Nephron progenitor cell (in vitro differentiated cells): ENCODE measurements at regions not wholly inside any gene's neighbourhood (a gene's known extent, or its start where the extent isn't known, plus 50 kb on each side); places are given as distances from the start of the nearest gene placed in this dataset.
A peak's percentile ranks its signal among the peaks of the same experiment; 100 is the strongest.

Experiments used
- DNase-seq: peaks from one replicate; pipeline ENCODE4 v3.0.0; 2021
- H3K27ac Mint-ChIP-seq: 2 replicates; pipeline ENCODE4 v1.8.0; 2021; ENCODE audit warnings: mild to moderate bottlenecking, moderate library complexity, mixed read lengths
- H3K27me3 Mint-ChIP-seq: 2 replicates; pipeline ENCODE4 v1.8.0; 2021; ENCODE audit warnings: mild to moderate bottlenecking, low read depth, mixed read lengths; ENCODE audit not compliant: poor library complexity
- H3K36me3 Mint-ChIP-seq: 2 replicates; pipeline ENCODE4 v1.8.0; 2021; ENCODE audit warnings: low read depth, mixed read lengths
- H3K4me1 Mint-ChIP-seq: 2 replicates; pipeline ENCODE4 v1.8.0; 2021; ENCODE audit warnings: mixed read lengths
- H3K4me3 Mint-ChIP-seq: 2 replicates; pipeline ENCODE4 v1.8.0; 2021; ENCODE audit warnings: mild to moderate bottlenecking, moderate library complexity, mixed read lengths
- H3K9me3 Mint-ChIP-seq: 2 replicates; pipeline ENCODE4 v1.8.0; 2021; ENCODE audit warnings: mild to moderate bottlenecking, moderate library complexity, mixed read lengths
- CTCF ChIP-seq: fragments of 200-600 bp; sonication (generic); IDR thresholded peaks from 2 replicates; pipeline ENCODE4 v1.5.0; 2021; ENCODE audit warnings: antibody characterized with exemption

DNA sequence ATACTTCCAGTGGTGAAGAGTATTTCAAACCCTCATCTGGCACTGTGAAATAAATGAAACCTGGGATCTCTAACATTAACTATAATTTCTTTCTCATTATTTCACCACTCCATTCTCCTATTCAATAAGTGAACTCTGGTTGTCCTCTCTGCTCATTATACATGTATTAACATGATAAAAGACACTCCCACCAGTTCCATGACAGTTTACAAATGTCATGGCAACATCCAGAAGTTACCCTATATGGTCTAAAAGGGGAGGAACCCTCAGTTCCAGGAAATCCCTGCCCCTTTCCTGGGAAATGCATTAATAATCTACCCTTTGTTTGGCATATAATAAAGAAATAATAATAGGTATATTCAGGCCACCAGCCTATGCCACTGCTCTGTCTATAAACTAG, 62.7 kb upstream of the BRINP3 start:
- TF ChIP-seq CTCF, result no peak

DNA sequence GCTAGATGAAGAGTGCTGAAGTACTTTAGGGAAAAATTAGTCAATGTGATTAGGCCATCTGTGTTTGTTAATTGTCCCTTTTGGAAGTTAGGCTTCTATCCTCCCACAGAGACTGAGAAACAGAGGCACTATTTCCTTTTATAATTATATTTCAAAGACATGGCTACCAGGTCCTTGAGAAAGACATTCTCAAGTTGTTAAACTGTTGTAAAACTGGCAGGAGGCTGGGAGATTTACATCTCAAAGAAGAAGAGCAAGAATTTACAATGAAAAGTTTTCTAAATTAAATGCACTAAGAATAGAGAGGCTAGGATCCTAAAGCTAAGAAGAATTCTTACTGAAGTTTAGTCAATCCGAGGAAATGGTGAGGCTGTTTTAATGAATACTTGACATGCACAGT, 74.0 kb upstream of the BRINP3 start:
- Mint-ChIP-seq H3K27ac (peak overlapping the region; percentile 78), H3K4me3 (no peak overlapping the region), H3K27me3 (no peaks in the 10 kb centered on the region), H3K4me1 (peaks cover 18% of the 10 kb centered on the region), H3K9me3 (peaks cover 12% of the 10 kb centered on the region), H3K36me3 (no peaks in the 10 kb centered on the region)
- no peak for TF ChIP-seq CTCF
- DNase-seq, result no peak

More for the DNA sequence above, 62.7 kb upstream of the BRINP3 start:
- Mint-ChIP-seq H3K4me3 (no peak overlapping the region), H3K36me3 (no peaks in the 10 kb centered on the region), H3K9me3 (no peaks in the 10 kb centered on the region), H3K4me1 (no peaks in the 10 kb centered on the region), H3K27me3 (no peaks in the 10 kb centered on the region), H3K27ac (no peak overlapping the region)
- DNase-seq, result no peak

- Mint-ChIP-seq H3K4me1 (no peaks in the 10 kb centered on the region), H3K36me3 (no peaks in the 10 kb centered on the region), H3K27ac (no peak overlapping the region), H3K4me3 (no peak overlapping the region), H3K9me3 (peaks cover 18% of the 10 kb centered on the region), H3K27me3 (no peaks in the 10 kb centered on the region)
- TF ChIP-seq CTCF, result no peak
- DNase-seq, result no peak
These were observed 82.6 kb upstream of the BRINP3 start for GRCh38 chr1:190560161-190560681.

DNA sequence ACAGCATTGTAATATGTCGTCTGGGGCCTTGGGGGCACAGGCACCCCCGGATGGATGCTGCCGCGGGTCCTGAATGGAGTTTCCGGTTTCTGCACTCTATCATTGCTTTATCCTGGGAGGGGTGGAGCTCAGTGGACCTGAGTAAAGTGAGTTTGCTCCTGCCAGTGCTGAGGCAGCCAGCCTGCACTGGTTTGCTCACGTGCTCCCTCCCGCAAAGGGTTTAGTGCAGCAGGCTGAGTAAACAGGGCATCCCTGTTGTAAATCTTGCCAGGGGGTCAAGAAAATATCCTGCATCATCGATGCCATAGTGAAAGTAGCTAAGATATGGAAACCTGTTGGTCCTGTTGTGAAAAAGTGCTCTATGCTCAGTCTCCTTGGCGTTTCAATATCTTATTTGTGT, 85.6 kb upstream of the BRINP3 start:
- Mint-ChIP-seq H3K4me1 (no peaks in the 10 kb centered on the region), H3K4me3 (no peak overlapping the region), H3K27me3 (no peaks in the 10 kb centered on the region), H3K36me3 (no peaks in the 10 kb centered on the region), H3K27ac (no peak overlapping the region), H3K9me3 (peaks cover 11% of the 10 kb centered on the region)
- DNase-seq, result no peak
- TF ChIP-seq CTCF, result no peak

- no peak overlapping the region for H3K4me3 Mint-ChIP-seq
- peaks cover 11% of the 10 kb centered on the region for H3K9me3 Mint-ChIP-seq
- DNase-seq, result no peak
- no peak overlapping the region for H3K27ac Mint-ChIP-seq
- no peaks in the 10 kb centered on the region for H3K4me1 Mint-ChIP-seq
- TF ChIP-seq CTCF, result no peak
- no peaks in the 10 kb centered on the region for H3K36me3 Mint-ChIP-seq
- no peaks in the 10 kb centered on the region for H3K27me3 Mint-ChIP-seq
These were observed 86.5 kb upstream of the BRINP3 start for GRCh38 chr1:190564117-190564516.

DNA sequence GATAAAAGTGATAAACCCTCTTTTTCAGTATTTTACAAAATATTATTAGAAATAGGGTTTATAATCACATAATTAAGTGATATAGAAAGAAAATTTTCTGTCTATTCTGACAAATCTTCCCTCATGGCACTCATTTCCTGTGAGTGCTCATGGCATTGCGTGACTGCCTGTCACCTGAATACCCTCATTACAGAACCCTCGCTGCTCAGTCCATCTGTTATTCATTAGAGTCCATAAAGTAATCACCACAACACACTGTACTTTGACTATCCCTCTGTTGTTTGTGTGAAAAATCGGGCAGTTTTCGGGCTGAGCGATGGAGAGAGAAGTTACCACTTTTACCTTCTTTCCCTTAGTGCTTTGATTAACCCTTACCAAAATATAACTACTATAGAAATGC, 100.4 kb upstream of the BRINP3 start:
- H3K27ac Mint-ChIP-seq, result no peak overlapping the region

More for the DNA sequence above, 100.4 kb upstream of the BRINP3 start:
- H3K36me3 Mint-ChIP-seq, result no peaks in the 10 kb centered on the region
- no peaks in the 10 kb centered on the region for H3K4me1 Mint-ChIP-seq
- H3K27me3 Mint-ChIP-seq, result no peaks in the 10 kb centered on the region
- no peak overlapping the region for H3K4me3 Mint-ChIP-seq
- no peak for TF ChIP-seq CTCF
- H3K9me3 Mint-ChIP-seq, result no peaks in the 10 kb centered on the region
- no peak for DNase-seq
